MM.1S (cell line): ENCODE measurements at regions not wholly inside any gene's neighbourhood (a gene's known extent, or its start where the extent isn't known, plus 50 kb on each side); places are given as distances from the start of the nearest gene placed in this dataset.

Experiments
- EZH2 ChIP-seq: fragments of 300-600 bp; sonication (generic); optimal IDR thresholded peaks from 2 replicates; pipeline ENCODE3; 2017; ENCODE audit warnings: low read depth, mild to moderate bottlenecking, antibody characterized with exemption, low read length, mixed read lengths
- TF ChIP-seq, protein P1 (sequence below): fragments of 300-600 bp; sonication (generic); IDR thresholded peaks from 2 replicates; pipeline ENCODE4 v1.5.1; 2016; ENCODE audit warnings: antibody characterized with exemption, low read length, mixed read lengths

DNA sequence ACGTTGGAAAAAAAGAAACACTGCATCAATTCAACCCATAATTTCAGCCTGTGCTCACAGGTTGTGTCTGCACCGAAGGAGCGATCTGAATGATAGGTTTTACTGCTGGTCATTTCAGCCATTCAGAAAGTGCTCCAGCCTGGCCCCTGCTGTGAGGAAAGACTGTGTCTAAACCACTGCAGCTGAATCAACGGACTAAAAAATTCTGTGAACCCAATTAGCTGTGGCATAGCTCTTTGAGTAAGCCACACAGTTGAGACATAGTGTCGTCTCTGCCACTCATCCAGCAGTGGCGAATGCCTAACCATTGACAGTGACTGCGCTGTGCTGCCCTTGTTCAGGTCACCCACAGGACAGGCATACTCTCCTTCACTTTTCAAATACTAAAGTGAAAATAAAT is 179.8 kb downstream of the COG6 start:
- no peak for TF ChIP-seq EZH2
- TF ChIP-seq, protein P1, sequence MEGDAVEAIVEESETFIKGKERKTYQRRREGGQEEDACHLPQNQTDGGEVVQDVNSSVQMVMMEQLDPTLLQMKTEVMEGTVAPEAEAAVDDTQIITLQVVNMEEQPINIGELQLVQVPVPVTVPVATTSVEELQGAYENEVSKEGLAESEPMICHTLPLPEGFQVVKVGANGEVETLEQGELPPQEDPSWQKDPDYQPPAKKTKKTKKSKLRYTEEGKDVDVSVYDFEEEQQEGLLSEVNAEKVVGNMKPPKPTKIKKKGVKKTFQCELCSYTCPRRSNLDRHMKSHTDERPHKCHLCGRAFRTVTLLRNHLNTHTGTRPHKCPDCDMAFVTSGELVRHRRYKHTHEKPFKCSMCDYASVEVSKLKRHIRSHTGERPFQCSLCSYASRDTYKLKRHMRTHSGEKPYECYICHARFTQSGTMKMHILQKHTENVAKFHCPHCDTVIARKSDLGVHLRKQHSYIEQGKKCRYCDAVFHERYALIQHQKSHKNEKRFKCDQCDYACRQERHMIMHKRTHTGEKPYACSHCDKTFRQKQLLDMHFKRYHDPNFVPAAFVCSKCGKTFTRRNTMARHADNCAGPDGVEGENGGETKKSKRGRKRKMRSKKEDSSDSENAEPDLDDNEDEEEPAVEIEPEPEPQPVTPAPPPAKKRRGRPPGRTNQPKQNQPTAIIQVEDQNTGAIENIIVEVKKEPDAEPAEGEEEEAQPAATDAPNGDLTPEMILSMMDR, result no peak
